Body of pancreas (tissue), 4 donors: ENCODE measurements at regions not wholly inside any gene's neighbourhood (a gene's known extent, or its start where the extent isn't known, plus 50 kb on each side); places are given as distances from the start of the nearest gene placed in this dataset.

Experiments used
- ATAC-seq: fragments of 150-250 bp; one replicate; pipeline ENCODE4 v1.9.1; 2016
- DNase-seq, 4 donors: peaks; one replicate each; pipeline ENCODE4 v3.0.0-alpha.2; 2019
- H3K27ac ChIP-seq, 4 donors: fragments of 200-600 bp; sonication (generic); 1 replicate in 3 of 4; 2 replicates in 1 of 4; pipeline versions ENCODE4 v1.5.1 to v1.6.1; 2016 to 2019; ENCODE audit warnings: mild to moderate bottlenecking in 1 of 4, mixed read lengths in 1 of 4, moderate library complexity in 1 of 4
- H3K27me3 ChIP-seq, 2 donors: fragments of 200-600 bp; sonication (generic); one replicate each; pipeline ENCODE4 v1.6.0; 2016; ENCODE audit warnings: mild to moderate bottlenecking in 1 of 2
- H3K36me3 ChIP-seq, 2 donors: fragments of 200-600 bp; sonication (generic); replicated peaks in 1 of 2; 2 replicates each; pipeline ENCODE4 v1.5.1; 2016; ENCODE audit warnings: low read depth in 2 of 2; ENCODE audit not compliant: insufficient read depth in 1 of 2
- H3K4me1 ChIP-seq: fragments of 200-600 bp; sonication (generic); one replicate; pipeline ENCODE4 v1.6.0; 2016
- H3K4me3 ChIP-seq, 2 donors: fragments of 200-600 bp; sonication (generic); 1 replicate in 1 of 2; 2 replicates in 1 of 2; pipeline ENCODE4 v1.5.1; 2016 to 2019
- H3K9me3 ChIP-seq, 3 donors: fragments of 200-600 bp; sonication (generic); 1 replicate in 2 of 3; 2 replicates in 1 of 3; pipeline ENCODE4 v1.5.1; 2016
- POLR2A ChIP-seq, 3 donors: fragments of 450-650 bp; IDR thresholded peaks; one replicate each; pipeline ENCODE4 v1.6.1; 2016; ENCODE audit warnings: antibody characterized with exemption in 3 of 3, mild to moderate bottlenecking in 2 of 3
- WGBS, 2 donors: methylation state at CpG; one replicate each; pipeline ENCODE4 v1.1.5; 2017; 5-methylcytosine and 5-hydroxymethylcytosine counted together
- intact Hi-C: fragments of 100-400 bp; cut with DNase I; formaldehyde crosslinking; loops from one replicate; pipeline ENCODE4 v1.15.1; 2023
- TF ChIP-seq, protein P1 (sequence below), 7 experiments: fragments of 450-650 bp in 4 of 7; fragments of 200-600 bp in 3 of 7; sonication (generic) in 3 of 7; IDR thresholded peaks; one replicate each; pipeline ENCODE4 v1.5.1; 2016 to 2019; ENCODE audit warnings: antibody characterized with exemption in 7 of 7

DNA sequence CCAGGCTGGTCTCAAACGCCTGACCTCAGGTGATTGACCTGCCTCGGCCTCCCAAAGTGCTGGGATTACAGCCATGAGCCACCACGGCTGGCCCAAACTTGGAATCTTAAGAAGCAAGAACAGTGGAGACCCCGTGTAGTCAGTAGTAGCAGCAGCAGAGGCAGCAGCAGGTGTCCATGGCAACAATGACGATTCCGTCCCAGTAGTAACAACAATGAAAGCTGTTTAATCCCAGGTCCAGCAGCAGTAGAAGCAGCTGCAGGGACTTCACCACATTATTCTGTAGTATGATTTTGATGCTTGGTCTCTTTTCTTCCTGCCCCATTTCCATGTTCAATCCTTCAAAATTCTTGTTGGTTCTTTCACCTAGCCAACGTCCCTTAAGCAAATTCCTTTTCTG lies 69.6 kb upstream of the KCTD3 start:
- H3K36me3 ChIP-seq = no peaks in the 10 kb centered on the region
- no peaks in the 10 kb centered on the region for H3K9me3 ChIP-seq
- no peaks in the 10 kb centered on the region for H3K27me3 ChIP-seq
- intact Hi-C loops = no loop called here
- TF ChIP-seq POLR2A (IDR thresholded peaks at IDR 0.05) = no peak
- TF ChIP-seq, protein P1, sequence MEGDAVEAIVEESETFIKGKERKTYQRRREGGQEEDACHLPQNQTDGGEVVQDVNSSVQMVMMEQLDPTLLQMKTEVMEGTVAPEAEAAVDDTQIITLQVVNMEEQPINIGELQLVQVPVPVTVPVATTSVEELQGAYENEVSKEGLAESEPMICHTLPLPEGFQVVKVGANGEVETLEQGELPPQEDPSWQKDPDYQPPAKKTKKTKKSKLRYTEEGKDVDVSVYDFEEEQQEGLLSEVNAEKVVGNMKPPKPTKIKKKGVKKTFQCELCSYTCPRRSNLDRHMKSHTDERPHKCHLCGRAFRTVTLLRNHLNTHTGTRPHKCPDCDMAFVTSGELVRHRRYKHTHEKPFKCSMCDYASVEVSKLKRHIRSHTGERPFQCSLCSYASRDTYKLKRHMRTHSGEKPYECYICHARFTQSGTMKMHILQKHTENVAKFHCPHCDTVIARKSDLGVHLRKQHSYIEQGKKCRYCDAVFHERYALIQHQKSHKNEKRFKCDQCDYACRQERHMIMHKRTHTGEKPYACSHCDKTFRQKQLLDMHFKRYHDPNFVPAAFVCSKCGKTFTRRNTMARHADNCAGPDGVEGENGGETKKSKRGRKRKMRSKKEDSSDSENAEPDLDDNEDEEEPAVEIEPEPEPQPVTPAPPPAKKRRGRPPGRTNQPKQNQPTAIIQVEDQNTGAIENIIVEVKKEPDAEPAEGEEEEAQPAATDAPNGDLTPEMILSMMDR (IDR thresholded peaks at IDR 0.05) = no peak
- DNase-seq (no peak), ATAC-seq (no peak)
- no peaks in the 10 kb centered on the region for H3K4me1 ChIP-seq
- no peak overlapping the region for H3K27ac ChIP-seq
- no peak overlapping the region for H3K4me3 ChIP-seq
- 53 to 66% methylated on average over 7 of the region's 7 CpGs for WGBS, 2 donors

DNA sequence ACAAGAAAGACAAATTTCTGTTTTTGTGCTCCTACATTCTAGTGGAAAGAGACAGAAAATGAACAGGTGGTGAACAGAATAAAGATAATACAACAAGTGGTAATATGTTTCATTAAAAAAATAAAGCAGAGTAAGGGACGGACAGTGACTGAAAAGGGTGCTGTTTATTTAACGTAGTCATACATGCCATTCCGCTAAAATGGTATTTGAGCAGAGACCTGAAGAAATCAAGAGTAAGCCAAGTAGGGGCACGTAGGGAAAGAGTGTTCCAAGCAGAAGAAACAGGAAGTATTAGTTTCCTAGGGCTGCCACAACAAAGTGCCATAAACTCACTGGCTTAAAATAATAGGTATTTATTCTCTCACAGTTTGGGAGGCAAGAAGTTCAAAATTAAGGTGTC lies 65.6 kb upstream of the KCTD3 start:
- WGBS, 2 donors = 60 to 79% methylated on average over 4 of the region's 4 CpGs
- H3K4me3 ChIP-seq = no peak overlapping the region
- no peak for DNase-seq

DNA sequence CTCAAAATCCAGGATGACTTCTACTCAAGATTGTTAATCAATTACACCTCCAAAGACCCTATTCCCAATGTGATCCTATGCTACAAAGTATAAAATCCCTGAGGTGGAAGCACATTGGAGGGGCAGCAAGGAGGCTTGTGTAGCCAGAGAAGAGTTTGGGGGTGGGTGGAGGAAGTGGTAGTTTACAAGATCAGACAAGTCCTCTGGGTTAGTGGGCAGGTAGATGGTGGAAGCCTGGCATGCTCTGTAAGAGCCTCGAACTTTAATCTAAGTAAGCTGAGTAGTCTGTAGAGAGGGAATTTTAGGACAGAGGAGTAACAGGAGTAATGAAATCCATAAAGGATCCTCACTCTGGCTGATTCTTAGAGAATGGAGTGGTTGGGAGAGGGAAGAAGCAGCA lies 65.0 kb upstream of the KCTD3 start:
- TF ChIP-seq, protein P1 (IDR thresholded peaks at IDR 0.05) = no peak
- TF ChIP-seq POLR2A (IDR thresholded peaks at IDR 0.05) = no peak
- Histone ChIP-seq H3K4me3 (no peak overlapping the region), H3K27ac (no peak overlapping the region), H3K4me1 (no peaks in the 10 kb centered on the region), H3K9me3 (no peaks in the 10 kb centered on the region), H3K27me3 (no peaks in the 10 kb centered on the region), H3K36me3 (no peaks in the 10 kb centered on the region)
- ATAC-seq = no peak
- intact Hi-C loops = no loop called here
- WGBS, 2 donors = 47 to 57% methylated on average over 1 of the region's 1 CpG
- no peak for DNase-seq

More for the DNA sequence above, 65.6 kb upstream of the KCTD3 start:
- no peaks in the 10 kb centered on the region for H3K27me3 ChIP-seq
- intact Hi-C loops = no loop called here
- H3K9me3 ChIP-seq = no peaks in the 10 kb centered on the region
- H3K36me3 ChIP-seq = no peaks in the 10 kb centered on the region
- no peak overlapping the region for H3K27ac ChIP-seq
- no peak for ATAC-seq
- H3K4me1 ChIP-seq = no peaks in the 10 kb centered on the region
- TF ChIP-seq, protein P1 (IDR thresholded peaks at IDR 0.05) = no peak
- TF ChIP-seq POLR2A (IDR thresholded peaks at IDR 0.05) = no peak

DNA sequence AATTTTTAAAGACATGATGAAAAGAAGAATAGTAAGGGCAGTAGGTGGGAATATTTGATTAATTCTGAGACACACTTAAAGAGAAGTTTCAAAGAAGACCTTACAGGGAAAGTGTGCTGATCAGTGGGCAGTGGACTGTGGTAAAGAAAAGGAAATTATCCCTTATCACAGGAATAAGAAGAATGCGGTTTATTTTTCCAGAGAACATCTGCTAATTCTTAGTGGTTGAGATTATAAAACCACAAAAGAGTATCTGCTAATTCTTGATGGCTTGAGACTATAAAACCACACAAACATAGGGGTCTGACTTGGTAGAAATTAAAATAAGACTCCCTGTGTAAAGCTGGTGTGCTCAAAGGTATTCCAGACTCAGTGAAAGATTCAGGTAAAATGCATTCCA lies 60.0 kb upstream of the KCTD3 start:
- Histone ChIP-seq H3K27me3 (no peaks in the 10 kb centered on the region), H3K9me3 (peaks cover 0 to 15% (median 0%) of the 10 kb centered on the region in 3 donors), H3K27ac (no peak overlapping the region), H3K4me1 (no peaks in the 10 kb centered on the region), H3K4me3 (no peak overlapping the region), H3K36me3 (no peaks in the 10 kb centered on the region)
- DNase-seq (no peak), ATAC-seq (no peak)
- TF ChIP-seq, protein P1 (IDR thresholded peaks at IDR 0.05) = no peak
- no peak for TF ChIP-seq POLR2A (IDR thresholded peaks at IDR 0.05)
- WGBS, 2 donors = 57 to 60% methylated on average over 1 of the region's 1 CpG
- intact Hi-C loops = no loop called here

DNA sequence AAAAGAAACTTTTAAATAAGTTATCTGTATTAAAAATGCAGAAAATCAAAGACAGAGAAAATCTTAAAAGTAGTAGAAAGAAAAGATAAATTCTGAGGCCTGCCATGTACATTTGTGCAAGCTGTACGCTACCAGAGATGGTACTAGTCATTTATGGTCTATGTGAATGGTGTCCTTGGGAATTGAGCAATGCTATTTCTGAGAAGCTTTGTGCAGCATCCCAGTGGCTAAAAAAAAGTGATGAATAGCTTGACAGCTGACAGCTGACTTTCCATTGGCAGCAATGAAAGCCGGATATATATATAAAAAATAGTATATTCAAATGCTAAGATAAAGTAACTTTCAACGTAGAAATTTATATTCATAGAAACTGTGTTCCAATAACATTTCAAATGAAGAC lies 58.8 kb upstream of the KCTD3 start:
- WGBS, 2 donors = 73% methylated on average over 3 of the region's 3 CpGs
- ATAC-seq (no peak), DNase-seq (no peak)
- Histone ChIP-seq H3K36me3 (no peaks in the 10 kb centered on the region), H3K4me3 (no peak overlapping the region), H3K27me3 (no peaks in the 10 kb centered on the region), H3K9me3 (peaks cover 0 to 15% (median 0%) of the 10 kb centered on the region in 3 donors), H3K27ac (no peak overlapping the region), H3K4me1 (no peaks in the 10 kb centered on the region)
- intact Hi-C loops = no loop called here
- TF ChIP-seq POLR2A (IDR thresholded peaks at IDR 0.05) = no peak
- TF ChIP-seq, protein P1 (IDR thresholded peaks at IDR 0.05) = no peak
